NCI-H1417 (cell line): ENCODE measurements at regions not wholly inside any gene's neighbourhood (a gene's known extent, or its start where the extent isn't known, plus 50 kb on each side); places are given as distances from the start of the nearest gene placed in this dataset.
"Not testable (repeated sequence)": the region's sequence is repeated elsewhere in the genome, so short reads cannot be mapped to it uniquely, and the experiment has no call there.

Source experiments
- DNase-seq, 3 experiments: peaks; one replicate each; lab custom pipeline; 2025; lab: John Stamatoyannopoulos, UW

- not testable (repeated sequence) for DNase-seq
Observed at GRCh38 chr2:111448796-111449195, 328.1 kb downstream of the BCL2L11 start.

- not testable (repeated sequence) for DNase-seq
Observed at GRCh38 chr2:111450526-111450925, 329.8 kb downstream of the BCL2L11 start.

GRCh38 chr2:111451692-111452199 is 331.0 kb downstream of the BCL2L11 start:
- DNase-seq: not testable (repeated sequence)

- not testable (repeated sequence) for DNase-seq
Observed at GRCh38 chr2:111452208-111452607, 331.5 kb downstream of the BCL2L11 start.

- not testable (repeated sequence) for DNase-seq
Observed at GRCh38 chr2:111453308-111453707, 332.6 kb downstream of the BCL2L11 start.

- not testable (repeated sequence) for DNase-seq
Observed at GRCh38 chr2:111453816-111454215, 333.1 kb downstream of the BCL2L11 start.

- not testable (repeated sequence) for DNase-seq
Observed at GRCh38 chr2:111454404-111454803, 333.7 kb downstream of the BCL2L11 start.

GRCh38 chr2:111455016-111456015 is 334.6 kb downstream of the BCL2L11 start:
- not testable (repeated sequence) for DNase-seq

- not testable (repeated sequence) for DNase-seq
Observed at GRCh38 chr2:111457191-111457590, 336.5 kb downstream of the BCL2L11 start.

GRCh38 chr2:111460901-111461300 is 340.2 kb downstream of the BCL2L11 start:
- DNase-seq: not testable (repeated sequence)

- DNase-seq: not testable (repeated sequence)
Observed at GRCh38 chr2:111461831-111462230, 341.1 kb downstream of the BCL2L11 start.

- not testable (repeated sequence) for DNase-seq
Observed at GRCh38 chr2:111462572-111462971, 341.9 kb downstream of the BCL2L11 start.

- DNase-seq: not testable (repeated sequence)
Observed at GRCh38 chr2:111463238-111463848, 342.6 kb downstream of the BCL2L11 start.

- DNase-seq: not testable (repeated sequence)
Observed at GRCh38 chr2:111463956-111464355, 343.2 kb downstream of the BCL2L11 start.

GRCh38 chr2:111464367-111464766 is 343.7 kb downstream of the BCL2L11 start:
- DNase-seq: not testable (repeated sequence)

- DNase-seq: not testable (repeated sequence)
Observed at GRCh38 chr2:111465521-111465920, 344.8 kb downstream of the BCL2L11 start.

- DNase-seq: not testable (repeated sequence)
Observed at GRCh38 chr2:111466744-111467143, 346.0 kb downstream of the BCL2L11 start.

- DNase-seq: not testable (repeated sequence)
Observed at GRCh38 chr2:111470924-111471323, 350.2 kb downstream of the BCL2L11 start.

- not testable (repeated sequence) for DNase-seq
Observed at GRCh38 chr2:111471791-111472530, 351.2 kb downstream of the BCL2L11 start.

- not testable (repeated sequence) for DNase-seq
Observed at GRCh38 chr2:111472844-111473403, 352.2 kb downstream of the BCL2L11 start.

- DNase-seq: not testable (repeated sequence)
Observed at GRCh38 chr2:111473522-111473921, 352.8 kb downstream of the BCL2L11 start.
